ENCODE measurements at regions not wholly inside any gene's neighbourhood (a gene's known extent, or its start where the extent isn't known, plus 50 kb on each side); places are given as distances from the start of the nearest gene placed in this dataset.

DNA sequence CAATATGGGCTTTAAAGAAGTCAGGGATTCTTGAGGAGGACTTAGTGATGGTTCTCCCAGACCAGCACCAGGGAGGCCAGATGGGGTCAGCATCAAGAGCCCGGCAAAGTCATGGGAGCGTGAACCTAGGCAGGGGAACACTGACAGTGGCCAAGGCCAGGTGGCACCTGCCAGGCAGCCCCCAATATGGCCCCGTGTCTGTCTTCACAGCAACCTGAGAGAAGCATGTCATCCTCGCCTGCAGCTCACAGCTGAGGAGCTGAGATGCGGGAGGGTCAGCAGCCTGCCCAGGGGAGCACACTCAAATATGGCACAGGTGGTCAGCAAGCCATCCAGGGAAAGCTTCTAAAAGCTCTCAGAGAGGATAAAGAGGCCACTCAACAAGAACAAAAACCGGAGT, 105.7 kb upstream of the GPC1 start:
- TF ChIP-seq, protein P1, sequence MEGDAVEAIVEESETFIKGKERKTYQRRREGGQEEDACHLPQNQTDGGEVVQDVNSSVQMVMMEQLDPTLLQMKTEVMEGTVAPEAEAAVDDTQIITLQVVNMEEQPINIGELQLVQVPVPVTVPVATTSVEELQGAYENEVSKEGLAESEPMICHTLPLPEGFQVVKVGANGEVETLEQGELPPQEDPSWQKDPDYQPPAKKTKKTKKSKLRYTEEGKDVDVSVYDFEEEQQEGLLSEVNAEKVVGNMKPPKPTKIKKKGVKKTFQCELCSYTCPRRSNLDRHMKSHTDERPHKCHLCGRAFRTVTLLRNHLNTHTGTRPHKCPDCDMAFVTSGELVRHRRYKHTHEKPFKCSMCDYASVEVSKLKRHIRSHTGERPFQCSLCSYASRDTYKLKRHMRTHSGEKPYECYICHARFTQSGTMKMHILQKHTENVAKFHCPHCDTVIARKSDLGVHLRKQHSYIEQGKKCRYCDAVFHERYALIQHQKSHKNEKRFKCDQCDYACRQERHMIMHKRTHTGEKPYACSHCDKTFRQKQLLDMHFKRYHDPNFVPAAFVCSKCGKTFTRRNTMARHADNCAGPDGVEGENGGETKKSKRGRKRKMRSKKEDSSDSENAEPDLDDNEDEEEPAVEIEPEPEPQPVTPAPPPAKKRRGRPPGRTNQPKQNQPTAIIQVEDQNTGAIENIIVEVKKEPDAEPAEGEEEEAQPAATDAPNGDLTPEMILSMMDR (conservative IDR thresholded peaks at IDR 0.05): no peak
- H3K27ac ChIP-seq: no peak overlapping the region

DNA sequence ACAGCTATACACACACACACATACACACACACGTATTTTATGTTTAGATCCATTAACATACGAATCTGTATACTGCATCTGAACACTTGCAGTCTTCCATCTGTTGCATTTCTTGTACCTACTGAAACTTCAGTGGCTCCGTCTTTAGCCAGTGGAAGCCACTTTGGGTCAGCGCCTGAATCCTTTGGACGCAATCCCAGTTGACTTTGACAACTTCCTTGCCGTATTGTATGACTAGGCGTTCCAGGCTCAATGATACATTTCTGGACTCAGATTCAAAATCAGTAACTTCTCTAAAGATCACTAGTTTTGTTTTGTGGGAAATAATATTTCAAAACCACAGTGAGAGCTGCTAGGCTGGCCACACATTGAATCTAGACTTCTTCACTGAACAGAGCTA, 101.5 kb upstream of the GPC1 start:
- no peak overlapping the region for H3K27ac ChIP-seq
- TF ChIP-seq, protein P1 (conservative IDR thresholded peaks at IDR 0.05): no peak

DNA sequence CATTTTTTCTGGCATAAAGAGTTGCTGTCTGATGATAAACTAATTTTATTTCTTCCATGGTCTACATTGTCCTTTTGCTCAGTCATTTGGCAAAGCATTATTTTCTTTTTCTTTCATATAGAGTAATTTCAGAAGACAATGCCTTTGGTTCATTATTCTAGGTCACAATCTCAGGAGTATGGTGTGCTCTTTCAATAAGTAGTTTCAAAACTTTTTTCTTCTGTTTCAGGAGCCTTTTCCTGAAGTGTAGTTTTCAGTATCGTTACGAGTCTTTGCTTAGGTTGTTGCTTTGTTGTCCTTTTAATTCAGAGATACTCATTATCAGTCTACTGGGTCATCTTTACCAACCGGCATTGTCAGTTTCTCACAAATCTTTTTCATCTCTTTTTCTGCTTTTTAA, 100.4 kb upstream of the GPC1 start:
- TF ChIP-seq, protein P1 (conservative IDR thresholded peaks at IDR 0.05): no peak
- no peak overlapping the region for H3K27ac ChIP-seq

DNA sequence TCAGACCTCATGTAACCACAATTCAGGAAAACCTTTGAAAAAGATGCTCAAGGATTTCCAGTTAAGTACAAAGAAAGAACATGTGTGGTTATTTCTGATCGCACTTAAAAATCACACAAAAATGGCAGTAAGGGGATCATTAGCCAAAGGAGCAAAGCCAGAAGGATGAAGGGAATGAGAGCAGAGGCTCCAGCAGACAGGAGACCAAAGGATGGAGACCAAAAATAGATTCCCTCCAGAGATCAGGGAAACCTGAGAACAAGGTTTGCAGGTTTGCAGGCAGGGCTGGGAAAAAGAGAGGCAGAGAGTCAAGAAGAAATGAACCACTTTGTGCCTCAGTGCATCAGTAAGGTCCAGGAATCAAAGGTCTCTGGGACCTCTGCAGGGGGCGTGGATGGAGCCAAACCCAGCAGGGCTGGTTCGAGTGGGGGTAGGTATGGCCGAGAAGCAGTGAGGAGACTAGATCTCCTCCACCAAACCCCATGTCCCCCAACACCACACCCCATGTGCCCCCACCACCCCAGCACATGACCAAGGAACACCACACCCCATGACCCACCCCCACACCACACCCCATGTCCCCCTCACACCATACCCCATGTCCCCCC, 98.5 kb upstream of the GPC1 start:
- H3K27ac ChIP-seq: no peak overlapping the region
- TF ChIP-seq, protein P1 (conservative IDR thresholded peaks at IDR 0.05): no peak

DNA sequence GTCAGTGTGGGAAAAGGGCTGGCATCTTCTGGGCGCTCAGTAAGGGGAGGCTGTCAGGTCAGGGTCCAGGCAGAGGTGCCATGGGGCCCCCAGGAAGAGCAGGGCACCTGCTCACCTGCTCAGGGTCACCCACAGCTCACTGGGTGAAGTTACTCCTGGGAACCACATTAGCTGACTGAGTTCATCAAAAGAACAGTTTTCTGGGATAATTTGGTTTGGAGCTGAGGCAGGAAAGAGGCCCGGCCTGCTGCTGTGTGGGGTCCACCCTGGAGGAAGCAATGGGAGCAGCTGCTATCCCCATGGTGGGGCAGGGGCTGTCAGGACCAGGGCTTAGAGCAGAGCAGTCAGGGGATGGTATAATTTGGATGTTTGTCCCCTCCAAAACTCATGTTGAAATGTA, 97.2 kb upstream of the GPC1 start:
- no peak overlapping the region for H3K27ac ChIP-seq
- TF ChIP-seq, protein P1 (conservative IDR thresholded peaks at IDR 0.05): no peak

DNA sequence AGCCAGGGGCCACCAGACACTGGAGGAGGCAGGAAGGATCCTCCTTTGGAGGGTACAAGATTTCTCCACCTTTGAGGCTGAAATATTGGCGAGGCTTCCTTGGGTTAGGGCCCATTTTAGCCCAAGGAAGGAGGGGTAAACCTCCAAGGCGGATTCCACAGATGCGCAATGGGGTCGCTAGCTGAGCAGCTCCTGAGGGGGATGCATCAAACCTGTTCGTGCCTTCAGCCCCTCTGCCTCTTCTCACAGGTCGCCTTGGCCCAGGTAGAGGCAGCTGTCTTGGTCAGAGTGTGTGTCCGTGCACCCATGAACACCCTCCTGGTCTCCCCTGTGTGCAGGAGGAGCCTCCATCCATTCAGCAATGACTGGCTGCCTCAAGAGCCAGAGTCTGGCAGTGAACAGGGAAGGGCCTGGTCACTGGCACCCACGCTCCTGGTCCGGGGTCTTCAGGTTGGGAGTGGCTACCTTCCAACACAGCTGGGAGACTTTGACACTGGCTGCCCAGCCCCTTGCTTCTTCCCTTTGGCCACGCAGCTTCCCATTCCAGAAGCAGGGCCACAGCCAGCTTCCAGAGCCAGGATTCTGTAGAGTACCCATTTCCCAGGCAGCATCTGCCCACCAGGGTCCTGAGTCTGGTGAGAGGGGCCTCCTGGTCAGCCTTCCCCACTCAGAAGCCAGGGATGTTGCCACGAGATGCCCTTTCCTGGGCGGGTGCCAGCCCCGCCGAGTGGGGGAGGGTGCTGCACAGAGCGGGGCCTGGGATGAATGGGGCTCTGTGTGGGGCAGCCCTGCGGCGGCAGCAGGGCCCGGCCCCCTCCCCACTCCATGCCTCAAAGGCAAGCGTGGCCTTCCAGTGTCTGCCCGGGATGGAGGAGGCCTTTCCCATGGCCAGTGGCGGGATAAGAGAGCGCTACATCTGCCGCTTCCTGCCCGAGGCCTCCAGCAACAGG, 95.8 kb upstream of the GPC1 start:
- TF ChIP-seq, protein P1 (conservative IDR thresholded peaks at IDR 0.05): no peak
- no peak overlapping the region for H3K27ac ChIP-seq

DNA sequence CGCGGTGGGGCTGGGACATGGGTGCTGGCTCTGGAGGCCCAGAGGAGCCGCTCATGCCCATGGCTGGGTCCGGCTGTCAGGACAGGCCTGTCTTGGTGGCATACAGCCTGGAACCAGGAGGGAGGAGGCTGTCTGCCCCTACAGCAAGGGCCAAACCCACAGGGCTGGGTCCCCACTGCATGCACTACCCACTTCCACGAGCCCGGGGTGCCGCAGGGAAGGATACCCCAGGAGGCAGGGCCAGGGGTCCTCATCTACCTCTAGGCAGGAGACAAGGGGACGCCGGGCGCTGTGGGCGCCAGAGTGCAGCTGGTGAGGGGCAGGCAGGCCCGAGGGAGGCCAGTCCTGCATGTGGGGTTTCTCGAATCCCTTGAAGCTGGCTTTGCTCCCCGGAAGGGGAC, 95.1 kb upstream of the GPC1 start:
- no peak overlapping the region for H3K27ac ChIP-seq
- TF ChIP-seq, protein P1 (conservative IDR thresholded peaks at IDR 0.05): no peak

All from VCaP (cell line).